DMS114 treated with DMSO at 0.1 percent for 48 hours (cell line): ENCODE measurements at regions not wholly inside any gene's neighbourhood (a gene's known extent, or its start where the extent isn't known, plus 50 kb on each side); places are given as distances from the start of the nearest gene placed in this dataset.

Source experiments
- DNase-seq: peaks from one replicate; lab custom pipeline; 2025; ENCODE audit not compliant: unreplicated experiment; lab: John Stamatoyannopoulos, UW

DNA sequence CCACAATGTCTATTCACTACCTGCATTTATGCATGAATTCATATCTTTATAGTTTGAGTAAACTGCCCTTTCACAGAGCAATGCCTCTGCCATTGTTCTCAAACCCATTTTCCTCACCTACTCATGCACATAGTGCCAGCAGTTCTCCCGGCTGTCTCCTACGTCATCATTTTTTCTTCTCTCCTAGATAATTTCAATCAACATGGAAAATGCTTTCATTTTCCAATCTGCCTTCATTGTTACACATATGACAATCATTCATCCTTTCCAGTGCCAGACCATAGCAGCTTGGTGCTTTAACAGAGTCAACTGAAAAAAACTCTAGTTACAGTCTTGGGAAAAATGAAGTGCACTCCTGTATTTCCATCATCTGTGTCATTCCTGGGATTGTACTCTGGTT lies 514.8 kb upstream of the CTNND2 start:
- no peak for DNase-seq

DNA sequence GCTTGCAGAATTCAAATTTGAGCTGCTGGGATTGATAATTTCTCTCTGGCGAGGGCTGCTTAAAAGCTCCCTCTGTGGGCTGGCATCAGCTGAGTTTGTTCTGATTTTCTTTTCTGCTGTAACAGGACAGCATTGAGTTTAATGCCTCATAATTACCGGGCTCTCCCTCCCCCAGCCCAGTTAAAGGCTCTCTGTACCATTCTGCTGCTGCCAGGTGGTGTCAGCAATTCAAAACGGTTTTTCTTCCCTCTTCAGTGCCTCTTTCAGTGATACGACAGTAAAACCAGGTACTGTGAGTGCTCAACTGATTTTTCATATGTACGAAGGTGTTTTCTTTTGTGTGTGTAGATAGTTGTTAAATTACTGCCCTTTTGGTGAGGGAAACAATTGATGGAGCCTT lies 509.3 kb upstream of the CTNND2 start:
- DNase-seq = no peak

DNA sequence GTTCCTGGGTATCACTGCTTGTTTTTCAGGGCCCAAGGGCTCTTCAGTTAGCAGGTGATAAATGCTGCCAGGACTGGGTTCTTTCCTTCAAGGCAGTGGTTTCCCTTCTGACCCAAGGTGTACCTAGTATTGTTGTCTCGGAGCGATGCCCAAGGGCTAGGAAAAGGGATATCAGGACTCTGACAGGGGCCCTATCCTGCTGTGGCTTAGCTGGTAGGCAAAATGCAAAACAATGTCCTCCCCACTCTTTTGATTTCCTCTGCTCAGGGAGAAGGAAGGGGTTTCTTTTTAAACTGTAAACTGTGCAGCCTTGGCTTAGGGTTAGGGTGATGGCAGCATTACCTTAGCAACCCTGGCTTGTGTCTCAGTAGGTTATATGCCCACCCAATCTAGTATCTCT lies 508.8 kb upstream of the CTNND2 start:
- DNase-seq = no peak

DNA sequence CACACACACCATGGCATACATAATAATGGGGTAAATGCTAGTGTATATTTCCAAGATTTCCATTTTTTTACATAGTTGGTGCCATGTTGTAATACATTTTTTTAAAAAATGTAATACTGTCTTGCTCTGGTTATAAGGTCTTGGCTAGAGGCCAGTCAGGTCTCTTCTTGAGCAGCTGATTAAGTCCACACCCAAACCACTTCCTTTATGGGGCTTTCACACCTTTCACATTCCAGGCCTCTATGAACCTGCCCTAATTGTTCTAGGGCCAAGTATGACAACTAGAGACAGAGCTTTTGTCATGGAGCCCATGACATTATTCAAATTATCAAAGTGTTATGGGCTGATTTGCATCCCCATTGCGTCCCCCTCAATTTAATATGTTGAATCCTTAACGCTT lies 495.6 kb upstream of the CTNND2 start:
- DNase-seq = no peak

DNA sequence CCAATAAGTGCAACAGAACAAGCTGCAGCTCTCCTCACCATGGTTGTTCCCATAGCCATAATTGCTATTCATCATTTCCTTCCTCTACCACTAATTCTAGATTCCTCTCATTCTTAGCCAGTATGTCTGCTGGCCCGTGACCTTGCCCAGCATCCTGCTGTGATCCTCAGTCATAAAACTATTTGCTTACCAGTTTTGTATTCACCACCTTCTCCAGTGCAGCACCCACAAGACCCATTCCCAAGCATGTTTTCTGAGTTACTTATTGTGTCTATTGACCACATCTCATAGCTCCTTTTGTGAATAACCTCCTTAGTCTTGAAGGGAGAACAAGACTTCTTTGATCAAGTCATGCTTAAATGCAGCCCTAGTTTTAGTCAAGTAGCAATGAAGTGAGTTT lies 488.0 kb upstream of the CTNND2 start:
- no peak for DNase-seq

DNA sequence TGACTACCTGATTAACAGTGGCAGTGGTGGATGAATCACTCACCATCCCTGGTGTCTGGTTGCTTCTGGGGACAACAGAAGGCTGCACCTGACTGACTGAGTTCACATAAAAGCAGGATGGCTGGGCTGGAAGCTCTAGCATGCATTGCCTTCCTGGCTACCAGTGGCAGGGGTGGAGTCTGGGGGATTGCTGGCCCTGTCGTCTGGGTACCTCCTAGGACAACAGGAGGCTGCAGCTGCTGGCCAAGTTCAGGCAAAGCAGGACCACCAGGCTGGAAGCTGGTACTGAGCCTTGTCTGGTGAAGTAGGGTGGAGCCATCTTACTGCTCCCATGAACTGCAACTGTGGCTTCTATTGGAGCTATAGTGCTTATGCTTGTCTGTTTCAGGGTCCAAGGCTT lies 480.8 kb upstream of the CTNND2 start:
- DNase-seq = no peak

DNA sequence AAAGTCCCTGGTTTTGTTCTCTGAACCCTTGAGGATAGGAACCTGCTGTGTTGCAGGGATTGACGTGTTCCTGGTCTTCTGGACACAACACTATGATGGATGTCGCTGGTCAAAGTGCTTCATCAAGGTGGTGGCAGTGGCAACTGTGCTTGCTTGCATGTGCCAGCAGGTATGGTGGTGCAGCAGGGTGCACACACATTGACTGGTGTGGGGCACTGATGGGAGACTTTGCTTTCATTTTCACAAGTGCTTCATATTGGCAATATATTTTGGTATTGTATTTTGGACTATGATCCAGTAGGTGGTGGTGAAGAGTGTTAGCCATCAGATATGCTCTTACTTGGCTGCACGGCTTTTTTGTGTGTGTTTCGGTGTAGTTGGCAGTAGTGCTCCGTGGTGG lies 479.8 kb upstream of the CTNND2 start:
- no peak for DNase-seq

DNA sequence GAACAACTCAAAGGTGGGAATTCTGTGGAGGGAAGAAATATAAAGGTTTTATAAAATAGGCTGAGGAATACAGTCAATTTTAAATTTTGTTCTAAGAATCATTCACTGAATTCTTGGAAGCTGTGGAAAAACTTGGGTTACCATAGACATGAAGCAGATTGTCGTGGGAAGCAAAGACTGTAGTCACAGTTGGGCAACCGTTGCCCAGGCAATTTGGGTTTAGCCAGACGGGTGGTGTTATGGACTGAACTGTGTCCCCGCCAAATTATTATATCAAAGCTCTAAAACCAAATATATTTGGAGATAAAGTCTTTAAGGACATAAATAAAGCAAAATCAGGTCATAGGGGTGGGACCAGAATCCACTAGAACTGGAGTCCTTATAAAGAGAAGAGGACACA lies 463.7 kb upstream of the CTNND2 start:
- DNase-seq = no peak

DNA sequence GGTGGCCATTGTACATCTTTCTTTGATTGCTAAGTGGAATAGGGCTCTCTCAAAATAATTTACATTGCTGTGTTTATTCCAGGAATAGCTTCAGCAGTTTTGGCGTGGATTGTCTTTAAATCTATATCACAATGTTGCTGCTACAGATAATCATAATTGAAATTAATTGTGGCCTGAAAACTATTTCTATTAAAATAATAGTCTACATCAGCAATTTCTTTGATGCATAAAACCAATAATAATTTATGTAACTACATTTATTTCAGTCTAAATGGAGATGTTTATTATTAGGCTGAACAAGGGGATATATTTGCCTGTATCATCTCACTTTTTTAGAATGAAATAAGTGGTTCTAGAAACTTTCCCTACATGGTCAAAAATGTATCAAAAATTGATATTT lies 456.0 kb upstream of the CTNND2 start:
- no peak for DNase-seq

DNA sequence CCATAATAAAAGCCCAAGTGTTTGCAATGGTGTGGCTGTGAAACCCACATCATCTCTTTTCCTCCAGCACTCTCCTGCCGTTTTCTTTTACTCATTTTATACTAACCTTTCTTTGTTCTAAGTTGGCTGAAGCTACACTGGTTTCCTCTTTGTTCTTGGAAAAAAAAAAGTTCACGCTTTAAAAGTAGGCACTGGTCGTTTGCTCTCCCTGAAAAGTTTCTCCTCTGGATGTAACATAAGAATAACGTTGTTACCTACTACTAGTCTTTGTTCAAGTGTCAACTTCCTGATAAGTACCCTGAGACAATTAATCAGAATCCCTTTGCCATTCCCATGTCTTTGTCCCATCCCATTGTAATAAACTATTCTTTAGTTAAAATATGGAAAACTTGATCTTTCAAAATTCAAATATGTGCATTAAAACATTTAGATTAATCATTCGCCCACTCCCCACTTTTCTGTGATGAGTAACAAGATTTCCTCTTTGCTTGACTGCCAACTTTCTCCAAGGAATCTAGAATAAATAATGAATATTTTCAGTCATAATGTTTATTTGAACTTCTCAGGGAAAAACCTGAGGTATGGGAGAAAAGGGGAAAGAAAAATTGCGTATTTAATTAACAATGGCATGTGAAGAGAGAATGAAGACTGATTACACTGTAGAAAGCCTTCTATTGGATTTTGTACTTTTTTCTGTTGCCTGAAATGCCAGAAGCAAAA lies 454.3 kb upstream of the CTNND2 start:
- no peak for DNase-seq

DNA sequence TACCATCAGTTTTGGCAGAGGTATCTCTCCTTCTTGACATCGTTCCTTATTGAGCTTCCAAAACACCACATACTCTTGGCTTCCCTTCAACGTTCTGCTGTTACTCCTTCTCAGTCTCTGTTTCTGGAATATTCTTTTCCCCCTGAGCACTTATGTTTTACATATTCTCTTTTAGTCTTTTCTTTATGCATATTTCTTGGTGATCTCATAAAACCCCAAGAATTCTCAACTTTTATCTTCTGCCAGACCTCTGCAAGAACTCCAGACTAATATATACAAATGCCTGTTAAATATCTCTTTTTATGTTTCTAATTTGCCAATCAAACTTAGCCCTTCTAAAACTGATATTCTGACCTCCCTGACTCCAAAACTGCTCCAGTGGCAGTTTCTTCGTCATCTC lies 453.4 kb upstream of the CTNND2 start:
- no peak for DNase-seq

DNA sequence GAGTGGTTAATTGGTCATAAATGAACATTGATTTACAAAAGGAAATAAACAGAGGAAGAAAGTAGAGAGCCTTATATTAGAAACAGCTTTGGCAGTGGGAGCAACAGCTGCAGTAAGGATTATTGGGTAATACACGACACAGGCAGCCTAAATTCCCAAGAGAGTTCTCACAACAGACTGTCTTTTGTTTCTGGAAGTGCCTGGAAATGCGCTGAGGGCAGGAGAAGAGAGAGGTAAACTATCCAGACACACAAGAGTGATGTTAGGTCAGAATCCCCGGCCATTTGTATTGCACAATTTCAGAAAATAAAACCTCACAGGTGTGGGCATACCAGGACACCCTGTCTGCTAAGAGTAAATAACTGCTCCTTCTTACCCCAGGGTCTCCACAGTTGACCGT lies 450.4 kb upstream of the CTNND2 start:
- no peak for DNase-seq

DNA sequence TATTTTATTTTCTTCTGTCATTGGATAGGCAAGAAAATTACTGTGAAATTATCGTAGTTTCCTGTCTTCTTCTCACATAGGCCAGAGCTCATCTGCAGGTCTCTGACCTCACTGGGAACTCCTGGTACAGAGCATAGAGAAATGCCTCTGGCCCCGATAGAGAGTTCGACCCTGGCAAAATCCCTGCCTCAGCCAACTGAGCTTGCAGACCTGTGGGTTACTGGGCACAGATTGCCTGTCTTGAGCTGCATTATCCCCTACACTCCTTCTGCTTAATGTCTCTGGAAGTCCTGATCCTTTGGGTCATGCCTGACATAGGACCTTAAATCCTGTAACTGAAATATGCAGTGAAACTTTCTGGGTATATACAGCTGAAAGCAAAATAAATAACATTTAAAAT lies 439.3 kb upstream of the CTNND2 start:
- no peak for DNase-seq

DNA sequence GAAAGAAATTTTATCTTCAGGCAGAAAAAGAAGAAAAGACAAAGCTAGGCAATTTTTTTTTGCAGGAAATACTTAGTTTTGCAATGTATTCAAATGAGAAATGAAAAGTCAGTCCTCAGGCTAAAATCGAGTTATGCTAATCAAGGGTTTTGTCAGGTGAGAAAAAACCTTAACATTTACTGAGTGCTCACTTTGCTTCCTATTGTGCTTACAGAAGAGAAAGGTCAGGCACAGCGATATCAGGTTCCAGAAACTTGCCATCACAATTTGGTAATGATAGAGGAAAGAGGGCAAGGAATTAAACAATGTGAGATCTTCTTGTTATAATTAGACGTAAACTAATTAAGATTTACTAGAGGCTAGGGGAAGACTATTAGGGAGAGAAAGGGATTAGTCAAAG lies 431.7 kb upstream of the CTNND2 start:
- DNase-seq = no peak

DNA sequence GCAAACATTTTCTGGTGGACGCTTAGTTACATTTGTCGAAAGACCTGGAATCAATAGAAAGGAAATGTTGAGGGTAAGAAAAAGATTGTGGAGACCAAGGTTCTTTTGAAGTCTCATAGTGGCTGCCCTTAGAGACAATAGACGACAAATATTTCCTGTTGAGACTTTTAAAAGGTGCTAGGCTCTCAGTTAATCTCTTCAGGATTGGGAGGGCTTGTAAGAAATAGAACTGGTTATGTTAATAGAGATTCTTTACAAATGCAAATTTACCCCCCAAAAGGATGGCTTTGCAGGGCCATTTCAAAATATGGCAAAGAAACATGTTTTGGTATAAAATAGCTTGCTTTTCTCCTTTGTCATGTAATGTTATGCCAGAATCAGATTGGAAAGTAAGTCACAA lies 428.2 kb upstream of the CTNND2 start:
- DNase-seq = no peak

DNA sequence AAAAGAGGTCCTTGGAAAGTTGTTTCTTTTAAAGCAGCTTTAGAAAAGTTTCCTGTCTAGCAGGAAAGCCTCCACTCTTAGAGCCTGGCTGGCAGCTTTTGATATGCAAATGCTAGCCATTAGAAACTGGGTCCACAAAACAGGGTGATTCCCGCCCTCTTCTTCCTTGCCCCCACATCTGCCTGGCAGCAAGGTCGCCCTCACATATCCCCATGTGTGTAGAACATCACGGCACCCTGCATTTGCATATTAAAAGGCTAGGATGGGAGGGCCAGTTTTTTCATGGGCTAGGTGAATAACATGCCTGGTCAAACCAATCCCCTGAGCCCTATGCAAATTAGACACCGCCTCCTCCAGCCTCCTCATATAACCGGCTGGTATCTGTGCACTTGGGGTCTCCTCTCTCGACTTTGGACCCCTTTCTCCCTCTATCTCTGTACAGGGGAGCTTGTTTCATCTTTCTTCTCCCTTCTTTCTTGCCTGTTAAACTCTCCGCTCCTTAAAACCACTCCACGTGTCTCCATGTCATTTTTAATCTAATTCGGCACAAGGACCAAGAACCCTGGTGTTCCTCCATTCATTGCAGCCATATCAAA lies 426.8 kb upstream of the CTNND2 start:
- DNase-seq = no peak

DNA sequence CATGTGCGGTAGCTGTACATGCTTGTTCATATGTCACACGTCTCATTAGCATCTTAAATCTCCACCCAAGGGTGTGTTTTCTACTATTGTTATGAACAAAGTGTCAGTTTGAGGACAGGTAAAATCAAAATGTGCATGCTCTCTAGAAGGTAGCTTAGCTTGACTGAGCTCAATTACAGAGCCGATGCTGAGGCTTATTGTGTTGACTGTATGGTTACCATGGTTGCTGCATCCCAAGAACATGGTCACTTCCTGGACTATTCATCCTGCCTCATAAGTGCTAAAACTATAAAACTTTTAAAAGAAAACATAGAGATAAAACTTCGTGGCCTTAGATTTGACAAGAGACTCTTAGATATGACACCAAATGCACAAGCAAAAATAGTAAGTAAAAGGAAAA lies 426.1 kb upstream of the CTNND2 start:
- DNase-seq = no peak

DNA sequence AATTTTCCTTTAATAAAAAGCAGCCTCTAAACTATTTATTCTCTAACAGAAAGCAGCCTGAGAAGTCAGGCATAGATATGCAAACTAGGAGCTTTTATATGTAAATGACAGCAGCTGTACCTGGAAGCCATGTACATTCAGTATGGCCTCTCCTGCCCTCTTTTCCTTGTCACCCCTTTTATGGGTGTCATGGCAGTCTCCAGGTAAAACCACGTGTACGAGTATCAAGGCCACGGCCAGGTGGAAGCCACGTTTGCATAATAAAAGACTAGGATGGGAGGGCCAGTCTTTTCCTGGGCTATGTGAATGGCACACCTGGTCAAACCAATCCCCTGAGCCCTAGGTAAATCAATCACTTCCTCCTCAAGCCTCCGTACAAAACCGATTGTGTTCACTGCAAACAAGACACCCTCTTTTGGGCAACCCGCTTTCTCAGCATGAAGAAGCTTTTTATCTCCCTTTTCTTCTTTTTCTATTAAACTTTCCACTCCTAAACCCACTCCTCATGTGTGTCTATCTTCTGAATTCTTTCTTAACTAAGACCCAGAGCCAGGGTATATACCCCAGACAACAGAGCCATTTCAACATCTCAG lies 419.5 kb upstream of the CTNND2 start:
- DNase-seq = no peak

DNA sequence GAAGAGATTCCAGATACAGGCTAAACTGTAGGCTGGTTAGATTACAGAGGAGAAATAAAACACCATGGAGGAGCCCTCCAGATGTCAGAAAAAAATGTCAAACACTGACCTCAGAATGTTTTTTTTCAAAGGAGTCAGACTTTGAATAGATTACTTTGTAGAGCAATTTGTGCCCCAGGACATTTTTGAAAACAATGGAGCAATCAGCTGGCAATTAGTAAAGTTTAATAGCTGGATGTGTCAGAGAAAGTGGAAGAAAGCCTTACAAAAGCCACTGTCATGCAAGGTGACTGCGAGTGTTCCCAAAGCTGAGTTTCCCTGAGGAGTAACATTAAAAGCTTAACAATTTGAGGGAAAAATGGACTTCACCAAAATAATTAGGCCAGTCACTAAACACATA lies 417.8 kb upstream of the CTNND2 start:
- DNase-seq = no peak

DNA sequence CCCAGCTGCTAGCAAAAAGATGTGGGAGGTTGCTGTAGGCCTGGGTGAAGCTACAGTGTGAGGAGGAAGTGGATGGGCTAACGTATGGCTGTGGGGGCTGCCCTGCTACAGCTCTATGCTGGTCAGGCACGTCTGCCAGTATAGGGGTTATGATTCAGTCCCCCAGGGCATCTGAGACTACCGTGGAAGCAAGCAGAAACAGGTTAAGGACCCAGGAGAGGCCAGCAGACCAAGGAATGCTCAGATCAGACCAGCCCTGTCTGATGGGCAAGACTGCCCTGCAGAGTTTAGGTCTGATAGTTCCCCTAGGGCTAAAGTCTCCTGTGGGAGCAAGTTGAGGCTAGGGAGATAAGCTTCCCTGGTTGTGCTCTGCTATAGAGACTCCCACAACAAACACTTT lies 416.1 kb upstream of the CTNND2 start:
- DNase-seq = no peak

DNA sequence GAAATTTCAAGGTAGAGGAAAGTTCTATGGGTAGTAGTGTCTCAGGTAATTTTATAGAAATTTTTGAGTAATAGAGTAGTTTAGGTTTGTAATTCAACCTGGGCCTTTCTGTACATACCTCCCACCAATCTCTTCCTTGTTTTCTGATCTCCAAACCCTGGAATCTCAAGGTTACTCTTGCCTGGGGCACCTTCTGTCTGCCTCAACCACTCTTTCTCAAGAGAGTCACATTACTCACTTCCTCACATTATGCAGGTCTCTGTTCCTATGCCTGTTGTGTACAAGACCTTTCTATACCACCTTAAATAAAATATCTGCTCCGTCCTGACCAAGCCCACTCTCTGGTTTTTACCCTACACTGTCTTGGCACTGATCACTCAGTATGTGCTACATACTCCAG lies 412.6 kb upstream of the CTNND2 start:
- DNase-seq = no peak

DNA sequence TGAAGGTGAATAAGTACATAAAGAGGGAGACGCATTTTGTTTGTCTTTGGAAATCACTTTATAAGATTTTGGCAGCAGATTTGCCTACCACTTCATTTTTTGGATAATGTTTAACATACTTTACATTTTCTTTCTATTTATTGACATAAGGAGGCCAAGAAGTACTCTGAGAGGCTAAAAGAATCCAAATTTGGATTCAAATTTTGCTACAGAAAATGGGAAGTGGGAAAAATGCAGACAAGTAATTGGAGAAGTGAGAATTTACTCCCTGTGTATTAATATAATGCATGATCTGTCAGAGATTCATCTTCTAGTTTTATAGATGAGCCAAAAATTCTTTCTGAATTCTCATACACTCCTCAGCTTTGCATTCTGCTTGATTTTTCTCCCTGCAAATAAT lies 411.2 kb upstream of the CTNND2 start:
- no peak for DNase-seq

DNA sequence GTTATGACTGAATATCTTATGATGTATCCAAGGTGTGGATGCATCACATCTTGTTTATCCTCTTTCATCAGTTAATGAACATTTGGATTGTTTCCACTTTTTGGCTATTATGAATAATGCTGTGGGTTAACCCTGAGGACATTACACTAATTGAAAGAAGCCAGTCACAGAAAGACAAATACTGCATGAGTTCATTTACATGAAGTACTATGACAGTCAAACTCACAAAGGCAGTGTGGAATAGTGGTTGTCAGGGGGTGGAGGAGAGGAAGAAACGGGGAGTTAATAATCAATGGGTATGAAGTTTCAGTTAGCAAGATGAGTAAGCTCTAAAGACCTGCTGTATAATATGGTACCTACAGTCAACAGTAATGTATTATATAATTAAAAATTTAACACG lies 409.4 kb upstream of the CTNND2 start:
- no peak for DNase-seq
